ENCODE measurements at regions not wholly inside any gene's neighbourhood (a gene's known extent, or its start where the extent isn't known, plus 50 kb on each side); places are given as distances from the start of the nearest gene placed in this dataset.

DNA sequence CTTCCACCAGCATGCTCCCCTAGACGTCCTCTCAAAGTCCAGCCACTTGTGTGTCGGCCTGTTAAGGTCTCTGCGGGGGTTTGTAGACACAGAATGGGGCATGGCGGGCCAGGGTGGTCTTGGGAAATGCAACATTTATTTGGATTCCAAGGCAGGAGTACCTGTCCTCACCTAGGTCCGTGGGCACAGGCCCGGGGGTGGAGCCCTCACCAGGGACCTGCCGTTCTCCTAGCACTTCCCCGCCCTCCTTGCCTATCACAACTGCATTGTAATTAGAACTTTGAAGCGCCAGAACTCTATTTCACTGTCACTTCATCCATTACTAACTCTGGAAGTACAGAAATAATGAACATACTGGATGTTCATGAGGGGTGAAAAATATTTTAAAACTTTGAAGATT lies 268.3 kb upstream of the ACTBL2 start:
- no peak for TF ChIP-seq EZH2phosphoT487 (IDR thresholded peaks at IDR 0.05; ENCODE audit: borderline replicate concordance, low read length)
- TF ChIP-seq, protein P1, sequence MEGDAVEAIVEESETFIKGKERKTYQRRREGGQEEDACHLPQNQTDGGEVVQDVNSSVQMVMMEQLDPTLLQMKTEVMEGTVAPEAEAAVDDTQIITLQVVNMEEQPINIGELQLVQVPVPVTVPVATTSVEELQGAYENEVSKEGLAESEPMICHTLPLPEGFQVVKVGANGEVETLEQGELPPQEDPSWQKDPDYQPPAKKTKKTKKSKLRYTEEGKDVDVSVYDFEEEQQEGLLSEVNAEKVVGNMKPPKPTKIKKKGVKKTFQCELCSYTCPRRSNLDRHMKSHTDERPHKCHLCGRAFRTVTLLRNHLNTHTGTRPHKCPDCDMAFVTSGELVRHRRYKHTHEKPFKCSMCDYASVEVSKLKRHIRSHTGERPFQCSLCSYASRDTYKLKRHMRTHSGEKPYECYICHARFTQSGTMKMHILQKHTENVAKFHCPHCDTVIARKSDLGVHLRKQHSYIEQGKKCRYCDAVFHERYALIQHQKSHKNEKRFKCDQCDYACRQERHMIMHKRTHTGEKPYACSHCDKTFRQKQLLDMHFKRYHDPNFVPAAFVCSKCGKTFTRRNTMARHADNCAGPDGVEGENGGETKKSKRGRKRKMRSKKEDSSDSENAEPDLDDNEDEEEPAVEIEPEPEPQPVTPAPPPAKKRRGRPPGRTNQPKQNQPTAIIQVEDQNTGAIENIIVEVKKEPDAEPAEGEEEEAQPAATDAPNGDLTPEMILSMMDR (IDR thresholded peaks at IDR 0.05; ENCODE audit: low read depth, low read length, poor library complexity, severe bottlenecking), result no peak

Data from DOHH2 (cell line).